ENCODE measurements at regions not wholly inside any gene's neighbourhood (a gene's known extent, or its start where the extent isn't known, plus 50 kb on each side); places are given as distances from the start of the nearest gene placed in this dataset.

- no peak overlapping the region for H3K23ac ChIP-seq (ENCODE audit: insufficient read length)
- FAIRE-seq (no peak), DNase-seq (ENCODE audit: low read depth in 1 of 2, low spot score in 2 of 2) (no peak)
- no peak overlapping the region for H3K27ac ChIP-seq (ENCODE audit: low read depth, low read length)
- H3K23me2 ChIP-seq (ENCODE audit: low read depth, low read length), result no peaks in the 10 kb centered on the region; the same call in 1 of the 2 replicates
- peaks cover 5% of the 10 kb centered on the region; the same call in 1 of the 2 replicates for H3K79me1 ChIP-seq (ENCODE audit: low read depth, low read length)
- H3K36me3 ChIP-seq (ENCODE audit: control insufficient read depth in 2 of 4, insufficient read depth in 4 of 4, low read length in 3 of 4), result no peaks in the 10 kb centered on the region
- no peak overlapping the region for H2AK5ac ChIP-seq (ENCODE audit: low read depth, low read length)
- no peak overlapping the region for H4K5ac ChIP-seq (ENCODE audit: insufficient read length, low read depth, low read length)
- ChIA-PET POLR2A (ENCODE audit: partially characterized antibody) (interaction anchor here (1.0 kb wide), 1 partner anchor 64 kb away, joined by 3 read pairs; no protein-coding TSS in a partner anchor), CTCF (ENCODE audit: partially characterized antibody) (interaction anchor here (0.6 to 1.0 kb wide), 2 partner anchors 106 to 246 kb away, joined by 3 read pairs; no protein-coding TSS in a partner anchor)
- H3K14ac ChIP-seq (ENCODE audit: insufficient read length), result no peak overlapping the region
- H4K91ac ChIP-seq (replicated peaks; ENCODE audit: insufficient read length, low read length), result no peak overlapping the region
- H3K4me1 ChIP-seq (replicated peaks in 1 of 4; ENCODE audit: control insufficient read depth in 3 of 4, insufficient read depth in 4 of 4, low read length in 3 of 4), result peaks cover 0 to 7% (median 3%) of the 10 kb centered on the region in 4 experiments; a peak in 4 of 7 replicates
- no peak overlapping the region for H2AFZ ChIP-seq (ENCODE audit: low read length)
- H3K56ac ChIP-seq (replicated peaks; ENCODE audit: insufficient read length, low read depth, low read length), result no peak overlapping the region
- H3K9ac ChIP-seq (replicated peaks in 1 of 4; ENCODE audit: extremely low read depth in 1 of 4, low read depth in 3 of 4, low read length in 3 of 4), result no peak overlapping the region
- H2BK12ac ChIP-seq (ENCODE audit: low read depth, low read length), result no peak overlapping the region
- no peaks in the 10 kb centered on the region for H3K9me3 ChIP-seq (ENCODE audit: insufficient read depth in 2 of 2, low read depth in 1 of 2, low read length in 1 of 2)
- no peak overlapping the region for H3K4ac ChIP-seq (replicated peaks; ENCODE audit: insufficient read length, low read depth, low read length)
- H3K4me3 ChIP-seq (ENCODE audit: extremely low read depth in 1 of 4, insufficient read depth in 2 of 4, low read depth in 3 of 4, low read length in 4 of 4), result no peak overlapping the region
- peaks cover 4 to 88% of the 10 kb centered on the region in 2 experiments; a peak in 3 of 4 replicates for H3K79me2 ChIP-seq (ENCODE audit: control insufficient read depth in 1 of 2, insufficient read depth in 2 of 2, low read length in 2 of 2)
- peaks cover 0 to 10% of the 10 kb centered on the region in 2 experiments for H4K20me1 ChIP-seq (replicated peaks in 1 of 2; ENCODE audit: control insufficient read depth in 1 of 2, insufficient read depth in 2 of 2, low read length in 2 of 2)
- no peak overlapping the region for H2BK20ac ChIP-seq (ENCODE audit: low read length)
- no peak overlapping the region for H3K4me2 ChIP-seq (ENCODE audit: insufficient read depth in 1 of 2, low read depth in 2 of 2, low read length in 2 of 2)
- no peak overlapping the region for H2BK5ac ChIP-seq (ENCODE audit: low read depth, low read length)
- no peaks in the 10 kb centered on the region for H3K27me3 ChIP-seq (replicated peaks in 1 of 4; ENCODE audit: control insufficient read depth in 3 of 4, extremely low read depth in 1 of 4, insufficient read depth in 3 of 4, low read length in 3 of 4)
- no peak overlapping the region for H4K8ac ChIP-seq (ENCODE audit: extremely low read depth, insufficient read depth, low read length)
- H2BK120ac ChIP-seq (replicated peaks; ENCODE audit: low read depth, low read length), result no peak overlapping the region
- 88% methylated on average over 3 of the region's 3 CpGs; no CpG with 5 or more reads in 1 of the 2 experiments for WGBS, 2 experiments (ENCODE audit: extremely low coverage in 1 of 2, insufficient coverage in 1 of 2, insufficient read length in 1 of 2, insufficient replicate concordance in 2 of 2, low coverage in 1 of 2, low lambda C conversion rate in 2 of 2, missing lambda C conversion rate in 1 of 2)
- H3K18ac ChIP-seq (ENCODE audit: extremely low read depth, low read length), result no peak overlapping the region
- no peak overlapping the region for H2BK15ac ChIP-seq (ENCODE audit: low read length)
- TF ChIP-seq MAX (IDR thresholded peaks at IDR 0.05) (no peak), CREB1 (IDR thresholded peaks at IDR 0.05) (no peak), ATF3 (IDR thresholded peaks at IDR 0.05; ENCODE audit: insufficient read depth, low read depth, low read length) (no peak), SAP30 (IDR thresholded peaks at IDR 0.05; ENCODE audit: insufficient read depth, insufficient replicate concordance, low read length) (no peak), CHD2 (IDR thresholded peaks at IDR 0.05; ENCODE audit: low read length) (no peak), CEBPB (IDR thresholded peaks at IDR 0.05; ENCODE audit: low read depth, low read length) (no peak), NRF1 (IDR thresholded peaks at IDR 0.05; ENCODE audit: low read depth, low read length) (no peak), HDAC2 (IDR thresholded peaks at IDR 0.05; ENCODE audit: borderline replicate concordance in 1 of 2, low read depth in 2 of 2, low read length in 2 of 2) (no peak), RAD21 (IDR thresholded peaks at IDR 0.05 in 1 of 2, conservative IDR thresholded peaks at IDR 0.05 in 1 of 2; ENCODE audit: low read depth in 2 of 2, low read length in 2 of 2) (no peak), JUND (IDR thresholded peaks at IDR 0.05; ENCODE audit: low read length) (no peak), HDAC6 (IDR thresholded peaks at IDR 0.05; ENCODE audit: low read depth, low read length) (no peak), KDM4A (IDR thresholded peaks at IDR 0.05; ENCODE audit: low read depth, low read length, severe bottlenecking) (no peak), YY1 (IDR thresholded peaks at IDR 0.05; ENCODE audit: low read depth, low read length) (no peak), CBX8 (IDR thresholded peaks at IDR 0.05; ENCODE audit: borderline replicate concordance, low read depth, low read length) (no peak)
Observed at GRCh38 chr2:134170700-134171099, 83.2 kb upstream of the MGAT5 start.

Measured in H1 (cell line).